HG03378 (cell line): ENCODE measurements at regions not wholly inside any gene's neighbourhood (a gene's known extent, or its start where the extent isn't known, plus 50 kb on each side); places are given as distances from the start of the nearest gene placed in this dataset.
"Not testable (repeated sequence)": the region's sequence is repeated elsewhere in the genome, so short reads cannot be mapped to it uniquely, and the experiment has no call there.

Source experiments
- ATAC-seq: cut with Tn5 transposase; IDR thresholded peaks from one replicate; pipeline ENCODE4 v1.9.1; 2021; ENCODE audit warnings: mild to moderate bottlenecking, moderate library complexity; ENCODE audit not compliant: unreplicated experiment

DNA sequence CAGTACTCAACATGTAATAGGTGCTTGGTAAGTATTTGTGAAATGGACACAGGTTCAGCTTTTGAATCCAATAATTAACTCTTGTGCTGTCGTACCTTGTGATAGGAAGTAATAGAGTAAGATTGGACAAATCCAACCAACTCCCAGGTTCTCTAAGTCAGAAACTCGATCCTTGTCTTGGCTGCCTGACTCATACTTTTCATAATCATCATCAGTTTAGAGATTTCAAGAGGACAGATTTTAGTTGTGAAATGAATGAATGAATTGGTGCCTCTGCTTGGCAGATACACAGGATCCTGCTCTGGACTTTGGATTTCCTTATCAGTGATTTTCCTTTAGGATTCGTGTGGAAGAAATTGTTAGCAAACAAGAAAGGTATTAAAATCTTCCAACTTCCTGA is 1145.2 kb downstream of the AACS start:
- no peak for ATAC-seq

DNA sequence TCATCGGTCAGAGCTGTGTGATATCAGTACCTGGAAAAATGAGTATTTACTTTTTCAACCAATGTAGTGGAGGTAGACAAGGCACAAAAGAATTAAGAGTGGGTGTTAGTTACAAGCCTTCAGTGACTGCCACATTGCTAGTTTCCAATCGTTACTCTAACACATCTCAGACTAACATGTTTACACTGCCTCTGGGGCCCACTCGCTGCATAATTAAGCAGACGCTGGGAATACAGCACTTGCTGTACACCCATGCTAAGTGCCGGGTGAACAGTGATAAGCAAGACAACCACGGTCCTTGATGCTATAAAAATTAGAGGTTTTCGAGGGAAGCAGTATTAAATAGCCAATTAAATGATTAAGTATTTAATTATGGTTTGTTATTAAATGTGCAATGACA is 1147.6 kb downstream of the AACS start:
- ATAC-seq = no peak

DNA sequence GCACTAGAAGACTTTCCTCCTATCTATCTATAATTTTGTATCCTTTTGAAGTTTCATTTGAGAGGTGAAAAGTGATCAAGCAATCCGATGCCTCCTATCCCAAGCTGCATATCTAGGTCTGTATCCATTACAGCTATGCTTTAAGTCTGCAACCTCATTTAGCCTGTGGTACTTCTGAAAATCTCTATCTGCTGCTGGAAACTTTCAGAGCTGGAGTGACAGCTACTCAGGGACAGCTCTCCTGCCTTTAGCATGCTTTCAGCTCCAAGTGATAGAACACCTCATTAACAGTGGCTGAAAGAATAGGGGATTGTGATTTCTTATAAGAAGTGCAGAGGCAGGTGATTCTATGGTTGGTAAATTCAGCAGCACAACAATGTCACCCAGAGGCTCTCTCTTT is 1153.5 kb downstream of the AACS start:
- no peak for ATAC-seq

GRCh38 chr12:126219139-126219538 is 1153.9 kb downstream of the AACS start:
- no peak for ATAC-seq

DNA sequence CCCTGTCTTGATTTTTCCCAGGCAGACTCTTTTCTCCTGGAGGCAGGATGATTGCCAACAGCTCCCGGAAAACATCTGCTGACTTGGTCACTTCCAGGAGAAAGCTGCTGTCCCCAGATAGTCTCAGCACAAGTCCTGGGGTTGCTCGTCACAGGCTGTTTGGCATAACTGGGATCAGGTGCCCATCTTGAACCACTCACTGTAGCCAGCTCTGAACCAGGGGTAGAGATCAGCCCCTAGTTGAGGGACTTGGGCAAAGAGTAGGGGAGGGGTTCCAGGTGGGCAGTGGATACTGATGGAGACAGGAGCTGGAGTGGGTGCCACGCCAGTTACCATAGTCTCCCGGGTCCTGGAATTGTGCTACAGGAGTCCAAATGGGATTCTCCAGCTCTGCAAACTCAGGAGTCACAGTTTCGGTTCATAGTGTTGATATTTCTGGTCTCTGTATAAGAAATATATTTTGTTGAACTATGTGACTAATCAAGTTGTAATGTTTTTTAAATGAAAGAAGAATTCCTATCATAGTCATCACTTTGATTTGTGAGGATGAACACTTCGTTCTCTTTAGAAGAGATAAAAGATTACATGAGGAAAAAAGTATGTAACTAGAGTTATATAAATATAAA is 1154.5 kb downstream of the AACS start:
- ATAC-seq = no peak

- no peak for ATAC-seq
Observed at GRCh38 chr12:126224032-126224431, 1158.8 kb downstream of the AACS start.

- no peak for ATAC-seq
Observed at GRCh38 chr12:126228936-126229335, 1163.7 kb downstream of the AACS start.

- no peak for ATAC-seq
Observed at GRCh38 chr12:126232711-126233110, 1167.5 kb downstream of the AACS start.

DNA sequence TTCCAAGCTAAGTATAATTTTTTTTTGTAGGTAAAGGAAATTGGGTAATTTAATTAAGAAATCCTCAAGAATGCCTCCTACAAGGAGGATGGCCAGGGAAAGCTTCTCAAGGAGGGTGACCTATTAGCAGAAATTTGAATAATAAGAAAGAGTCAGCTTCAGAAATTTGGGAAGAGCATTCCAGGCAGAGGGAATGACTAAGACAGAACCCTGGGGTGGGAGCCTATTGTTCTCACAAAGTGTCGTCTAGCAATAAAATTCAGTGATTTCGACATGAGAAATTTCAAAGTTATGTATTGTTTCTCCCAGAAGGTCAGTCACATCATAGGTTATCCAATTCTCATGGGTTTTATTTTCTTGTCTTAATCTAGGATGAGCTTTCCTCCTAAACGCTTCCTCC is 1168.4 kb downstream of the AACS start:
- no peak for ATAC-seq

DNA sequence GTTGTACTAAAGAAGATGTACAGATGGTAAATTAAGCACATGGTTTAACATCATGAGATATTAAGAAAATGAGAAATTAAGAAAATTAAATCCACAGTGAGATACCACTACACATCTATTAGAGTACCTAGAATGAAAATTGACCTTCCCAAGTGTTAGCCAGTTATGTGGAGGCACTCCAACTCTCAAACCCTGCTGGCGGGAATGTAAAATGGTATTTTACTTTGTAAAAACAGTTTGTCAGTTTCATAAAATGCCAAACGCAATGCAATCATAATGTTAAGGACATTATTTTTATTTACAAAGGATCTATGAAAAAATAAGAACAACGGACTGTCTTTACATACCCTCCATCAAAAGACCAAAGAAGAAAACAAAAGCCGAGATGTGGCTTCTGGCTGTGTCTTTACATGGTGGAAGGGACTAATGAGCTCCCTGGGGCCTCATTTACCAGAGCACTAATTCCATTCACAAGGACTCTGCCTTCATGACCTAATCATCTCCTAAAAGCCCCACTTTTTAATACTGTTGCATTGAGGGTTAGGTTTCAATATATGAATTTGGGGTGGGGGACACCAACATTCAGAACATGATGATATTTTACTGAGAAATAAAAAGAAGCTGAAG is 1178.7 kb downstream of the AACS start:
- ATAC-seq = no peak

DNA sequence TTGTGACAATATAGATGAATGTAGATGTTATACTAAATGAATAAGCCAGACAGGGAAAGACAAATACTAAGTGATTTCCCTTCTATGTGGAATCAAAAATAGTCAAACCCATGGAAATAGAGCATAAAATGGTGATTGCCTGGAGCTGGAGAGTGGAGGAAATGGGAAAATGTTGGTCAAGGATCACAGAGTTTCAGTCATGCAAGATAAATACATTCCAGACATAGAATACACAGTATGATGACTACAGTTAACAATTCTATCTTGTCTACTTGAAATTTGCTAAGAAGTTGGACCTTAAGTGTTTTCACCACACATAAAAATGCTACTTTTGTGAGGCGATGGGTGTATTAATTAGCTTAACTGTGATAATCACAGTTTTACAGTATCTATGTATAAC is 1182.7 kb downstream of the AACS start:
- no peak for ATAC-seq

GRCh38 chr12:126248871-126249403 is 1183.7 kb downstream of the AACS start:
- ATAC-seq = no peak

- ATAC-seq = no peak
Observed at GRCh38 chr12:126258190-126258589, 1193.0 kb downstream of the AACS start.

- no peak for ATAC-seq
Observed at GRCh38 chr12:126262829-126263228, 1197.6 kb downstream of the AACS start.

DNA sequence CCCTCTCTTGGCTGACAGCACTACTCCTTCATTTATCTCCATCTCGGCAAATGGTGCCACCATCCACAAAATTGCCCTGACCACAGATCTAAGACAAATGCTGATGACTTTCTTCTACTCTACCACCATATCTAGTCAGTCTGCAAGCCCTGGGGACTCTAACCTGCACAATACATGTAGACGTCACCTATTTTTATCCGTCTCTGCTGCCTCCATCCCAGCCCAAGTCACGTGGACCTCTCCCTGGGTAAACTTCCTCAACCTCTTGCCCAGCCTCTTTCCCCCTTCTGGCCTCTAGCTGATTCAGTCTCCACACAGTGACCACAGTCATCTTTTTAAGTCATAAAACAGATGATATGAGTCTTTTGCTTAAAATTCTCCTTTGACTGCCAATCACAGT is 1203.0 kb downstream of the AACS start:
- ATAC-seq = no peak

- no peak for ATAC-seq
Observed at GRCh38 chr12:126271159-126271558, 1205.9 kb downstream of the AACS start.

DNA sequence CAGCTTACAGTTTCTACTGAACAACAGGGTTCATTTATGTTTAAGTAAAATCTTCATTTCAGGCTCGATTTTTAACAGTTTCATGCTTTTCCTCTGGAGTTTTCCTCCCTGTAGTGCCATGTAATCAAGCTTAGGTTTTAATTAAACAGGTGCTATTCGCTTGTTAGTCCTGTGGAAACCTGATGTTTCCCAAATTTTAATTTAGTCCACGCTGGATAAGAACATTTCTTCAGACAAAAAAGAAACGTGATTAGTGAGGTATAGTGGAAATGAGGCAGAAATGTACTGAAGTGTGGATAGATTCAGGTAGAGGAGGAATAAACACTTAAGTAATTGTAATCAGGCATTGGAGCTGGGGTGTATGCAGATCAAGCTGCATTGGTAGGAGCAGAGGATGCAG is 1217.5 kb downstream of the AACS start:
- ATAC-seq = no peak

DNA sequence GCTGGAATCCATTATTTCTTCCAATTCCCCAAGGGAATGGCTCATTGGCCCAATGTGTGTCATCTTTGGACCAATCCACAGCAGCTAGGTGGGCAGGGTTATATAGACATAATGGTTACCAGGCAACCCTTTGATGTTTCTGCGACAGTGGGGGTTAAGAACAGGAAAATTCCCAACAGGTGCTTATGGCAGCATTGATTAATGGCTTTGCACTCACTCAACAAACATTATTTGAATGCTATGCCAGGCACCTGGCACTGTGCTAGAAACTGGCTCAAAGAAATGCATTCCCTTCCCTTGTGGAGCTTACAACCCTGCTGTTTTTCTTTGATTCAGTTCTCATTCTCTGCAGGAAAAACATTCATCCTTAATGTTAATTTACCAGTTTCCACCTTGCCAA is 1221.0 kb downstream of the AACS start:
- ATAC-seq = no peak

DNA sequence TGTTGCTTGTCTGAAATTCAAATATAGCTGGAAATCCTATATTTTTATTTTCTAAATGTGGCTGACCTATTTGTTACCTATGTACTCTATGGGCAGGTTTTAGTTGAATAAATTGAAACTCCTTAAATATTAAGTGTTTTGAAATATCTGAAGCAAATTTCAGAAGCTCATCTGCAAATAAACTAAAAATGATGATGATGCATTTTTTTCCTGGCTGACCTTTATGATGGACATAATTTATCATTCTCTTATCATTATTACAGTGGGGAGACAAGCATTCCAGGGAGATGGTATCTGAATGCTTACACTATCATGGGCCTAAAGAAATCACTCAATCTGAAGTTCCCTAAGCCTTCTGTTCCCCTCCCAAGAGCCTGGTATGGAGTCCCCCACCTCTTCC is 1225.2 kb downstream of the AACS start:
- ATAC-seq = no peak

GRCh38 chr12:126291987-126292386 is 1226.8 kb downstream of the AACS start:
- ATAC-seq = not testable (repeated sequence)

- ATAC-seq = no peak
Observed at GRCh38 chr12:126295652-126296051, 1230.4 kb downstream of the AACS start.

GRCh38 chr12:126309278-126309677 is 1244.0 kb downstream of the AACS start:
- ATAC-seq = no peak

DNA sequence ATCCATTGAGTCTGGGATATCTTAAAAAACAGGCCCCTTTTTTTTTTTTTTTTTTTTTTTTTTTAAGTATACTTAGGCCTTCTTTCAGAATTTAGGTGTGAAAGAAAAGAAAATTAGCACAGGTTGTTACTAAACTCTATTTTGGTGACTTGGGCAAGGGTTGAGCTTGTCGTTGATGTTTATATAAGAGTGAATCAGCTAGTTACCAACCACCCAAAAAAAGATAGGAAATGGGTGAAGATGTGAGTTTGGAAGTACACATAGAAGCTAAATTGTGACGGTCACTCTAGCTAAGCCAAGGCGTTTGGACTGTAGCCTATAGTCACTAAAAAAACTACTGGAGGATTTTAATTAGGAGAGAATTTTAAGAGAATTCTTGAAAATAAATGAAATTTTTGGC is 1247.2 kb downstream of the AACS start:
- no peak for ATAC-seq
